MM.1S (cell line): ENCODE measurements at regions not wholly inside any gene's neighbourhood (a gene's known extent, or its start where the extent isn't known, plus 50 kb on each side); places are given as distances from the start of the nearest gene placed in this dataset.

ENCODE experiments used
- DNase-seq: peaks from one replicate; pipeline ENCODE4 v3.0.0-alpha.2; 2015
- H2AFZ ChIP-seq: fragments of 300-600 bp; sonication (generic); 2 replicates; pipeline ENCODE4 v1.6.0; 2016; ENCODE audit warnings: antibody characterized with exemption, low read length
- H3F3A ChIP-seq: fragments of 300-600 bp; sonication (generic); 2 replicates; pipeline ENCODE4 v1.6.1; 2016; ENCODE audit warnings: mild to moderate bottlenecking, antibody characterized with exemption, low read length, moderate library complexity, mixed read lengths; ENCODE audit not compliant: insufficient read depth
- H3K27ac ChIP-seq: fragments of 300-600 bp; sonication (generic); 2 replicates; pipeline ENCODE4 v1.5.1; 2016; ENCODE audit warnings: mild to moderate bottlenecking, low read length
- H3K27me3 ChIP-seq: fragments of 300-600 bp; sonication (generic); replicated peaks from 2 replicates; pipeline ENCODE4 v1.6.0; 2016; ENCODE audit warnings: low read length; ENCODE audit not compliant: insufficient read depth
- H3K36me3 ChIP-seq: fragments of 300-600 bp; sonication (generic); replicated peaks from 2 replicates; pipeline ENCODE4 v1.6.1; 2016; ENCODE audit warnings: mild to moderate bottlenecking, low read length, mixed read lengths; ENCODE audit not compliant: insufficient read depth
- H3K4me1 ChIP-seq: fragments of 300-600 bp; sonication (generic); 2 replicates; pipeline ENCODE4 v1.6.1; 2016; ENCODE audit warnings: low read length, mixed read lengths
- H3K4me2 ChIP-seq: fragments of 300-600 bp; sonication (generic); 2 replicates; pipeline ENCODE4 v1.6.0; 2016; ENCODE audit warnings: low read depth, low read length
- H3K4me3 ChIP-seq: fragments of 300-600 bp; sonication (generic); 2 replicates; pipeline ENCODE4 v1.5.1; 2016; ENCODE audit warnings: low read length, mixed read lengths
- H3K79me2 ChIP-seq: fragments of 300-600 bp; sonication (generic); 2 replicates; pipeline ENCODE4 v1.6.1; 2016; ENCODE audit warnings: mixed run types, low read length, mixed read lengths
- H3K9ac ChIP-seq: fragments of 300-600 bp; sonication (generic); 2 replicates; pipeline ENCODE4 v1.6.1; 2016; ENCODE audit warnings: low read length, mixed read lengths
- H3K9me2 ChIP-seq: fragments of 300-600 bp; sonication (generic); replicated peaks from 2 replicates; pipeline ENCODE4 v1.6.1; 2016; ENCODE audit warnings: mild to moderate bottlenecking, low read length, mixed read lengths; ENCODE audit not compliant: insufficient read depth
- H3K9me3 ChIP-seq: fragments of 300-600 bp; sonication (generic); replicated peaks from 2 replicates; pipeline ENCODE4 v1.6.1; 2016; ENCODE audit warnings: mild to moderate bottlenecking, low read length, mixed read lengths; ENCODE audit not compliant: insufficient read depth
- H4K20me1 ChIP-seq: fragments of 300-600 bp; sonication (generic); 2 replicates; pipeline ENCODE4 v1.6.1; 2016; ENCODE audit warnings: mild to moderate bottlenecking, low read length, moderate library complexity, mixed read lengths; ENCODE audit not compliant: insufficient read depth
- EZH2 ChIP-seq: fragments of 300-600 bp; sonication (generic); optimal IDR thresholded peaks from 2 replicates; pipeline ENCODE3; 2017; ENCODE audit warnings: low read depth, mild to moderate bottlenecking, antibody characterized with exemption, low read length, mixed read lengths
- EZH2phosphoT487 ChIP-seq: fragments of 300-600 bp; sonication (generic); IDR thresholded peaks from 2 replicates; pipeline ENCODE4 v1.6.1; 2018; ENCODE audit warnings: antibody characterized with exemption, low read length
- TF ChIP-seq, protein P1 (sequence below): fragments of 300-600 bp; sonication (generic); IDR thresholded peaks from 2 replicates; pipeline ENCODE4 v1.5.1; 2016; ENCODE audit warnings: antibody characterized with exemption, low read length, mixed read lengths

DNA sequence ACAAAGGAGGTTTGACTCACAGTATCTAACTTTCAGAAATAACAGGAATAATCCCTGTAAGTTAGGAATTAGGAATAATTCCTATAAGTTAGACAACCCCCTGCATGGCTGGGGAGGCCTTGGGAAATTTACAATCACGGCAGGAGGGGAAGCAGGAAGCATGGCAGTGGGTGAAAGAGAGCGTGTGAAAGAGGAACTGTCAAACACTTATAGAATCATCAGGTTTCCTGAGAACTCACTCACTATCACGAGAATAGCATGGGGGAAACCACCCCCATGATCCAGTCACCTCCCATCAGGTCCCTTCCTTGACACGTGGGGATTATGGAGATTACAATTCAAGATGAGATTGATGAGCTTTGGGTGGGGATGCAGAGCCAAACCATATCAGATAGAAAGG, 385.5 kb downstream of the IL20RB start:
- TF ChIP-seq, protein P1, sequence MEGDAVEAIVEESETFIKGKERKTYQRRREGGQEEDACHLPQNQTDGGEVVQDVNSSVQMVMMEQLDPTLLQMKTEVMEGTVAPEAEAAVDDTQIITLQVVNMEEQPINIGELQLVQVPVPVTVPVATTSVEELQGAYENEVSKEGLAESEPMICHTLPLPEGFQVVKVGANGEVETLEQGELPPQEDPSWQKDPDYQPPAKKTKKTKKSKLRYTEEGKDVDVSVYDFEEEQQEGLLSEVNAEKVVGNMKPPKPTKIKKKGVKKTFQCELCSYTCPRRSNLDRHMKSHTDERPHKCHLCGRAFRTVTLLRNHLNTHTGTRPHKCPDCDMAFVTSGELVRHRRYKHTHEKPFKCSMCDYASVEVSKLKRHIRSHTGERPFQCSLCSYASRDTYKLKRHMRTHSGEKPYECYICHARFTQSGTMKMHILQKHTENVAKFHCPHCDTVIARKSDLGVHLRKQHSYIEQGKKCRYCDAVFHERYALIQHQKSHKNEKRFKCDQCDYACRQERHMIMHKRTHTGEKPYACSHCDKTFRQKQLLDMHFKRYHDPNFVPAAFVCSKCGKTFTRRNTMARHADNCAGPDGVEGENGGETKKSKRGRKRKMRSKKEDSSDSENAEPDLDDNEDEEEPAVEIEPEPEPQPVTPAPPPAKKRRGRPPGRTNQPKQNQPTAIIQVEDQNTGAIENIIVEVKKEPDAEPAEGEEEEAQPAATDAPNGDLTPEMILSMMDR, result no peak
- Histone ChIP-seq H4K20me1 (no peaks in the 10 kb centered on the region), H3F3A (no peaks in the 10 kb centered on the region), H3K36me3 (no peaks in the 10 kb centered on the region), H2AFZ (no peak overlapping the region), H3K4me1 (no peaks in the 10 kb centered on the region), H3K9ac (no peak overlapping the region), H3K27ac (no peak overlapping the region), H3K4me2 (no peak overlapping the region), H3K9me3 (no peaks in the 10 kb centered on the region), H3K4me3 (no peak overlapping the region), H3K9me2 (no peaks in the 10 kb centered on the region), H3K79me2 (no peaks in the 10 kb centered on the region), H3K27me3 (no peaks in the 10 kb centered on the region)
- DNase-seq, result no peak

DNA sequence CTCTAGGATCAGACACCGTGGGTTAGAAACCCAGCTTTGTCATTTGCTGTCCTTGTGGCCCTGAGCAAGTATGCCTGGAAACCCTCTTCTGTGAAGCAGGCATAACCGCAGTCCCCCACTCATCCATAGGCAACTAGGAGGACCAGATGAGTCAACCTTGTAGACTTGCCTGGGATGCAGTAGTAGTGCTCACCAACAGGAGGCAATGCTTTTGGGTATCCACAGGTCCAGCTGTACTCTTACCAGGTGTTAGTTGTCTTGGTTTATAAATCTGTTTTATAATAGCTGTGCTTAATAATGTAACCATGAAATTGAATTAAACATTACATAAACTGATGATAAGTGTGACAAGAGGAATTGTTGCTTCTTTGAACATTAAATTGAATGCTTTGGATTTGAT, 389.3 kb downstream of the IL20RB start:
- Histone ChIP-seq H3K4me3 (no peak overlapping the region), H3K27ac (no peak overlapping the region), H3K27me3 (no peaks in the 10 kb centered on the region), H3K4me1 (no peaks in the 10 kb centered on the region), H3K36me3 (no peaks in the 10 kb centered on the region), H2AFZ (no peak overlapping the region), H3K9me2 (no peaks in the 10 kb centered on the region), H3K4me2 (no peak overlapping the region), H3K79me2 (no peaks in the 10 kb centered on the region), H3K9me3 (no peaks in the 10 kb centered on the region), H4K20me1 (no peaks in the 10 kb centered on the region), H3K9ac (no peak overlapping the region), H3F3A (no peaks in the 10 kb centered on the region)
- TF ChIP-seq, protein P1, result no peak
- no peak for TF ChIP-seq EZH2phosphoT487
- TF ChIP-seq EZH2, result no peak
- DNase-seq, result no peak

DNA sequence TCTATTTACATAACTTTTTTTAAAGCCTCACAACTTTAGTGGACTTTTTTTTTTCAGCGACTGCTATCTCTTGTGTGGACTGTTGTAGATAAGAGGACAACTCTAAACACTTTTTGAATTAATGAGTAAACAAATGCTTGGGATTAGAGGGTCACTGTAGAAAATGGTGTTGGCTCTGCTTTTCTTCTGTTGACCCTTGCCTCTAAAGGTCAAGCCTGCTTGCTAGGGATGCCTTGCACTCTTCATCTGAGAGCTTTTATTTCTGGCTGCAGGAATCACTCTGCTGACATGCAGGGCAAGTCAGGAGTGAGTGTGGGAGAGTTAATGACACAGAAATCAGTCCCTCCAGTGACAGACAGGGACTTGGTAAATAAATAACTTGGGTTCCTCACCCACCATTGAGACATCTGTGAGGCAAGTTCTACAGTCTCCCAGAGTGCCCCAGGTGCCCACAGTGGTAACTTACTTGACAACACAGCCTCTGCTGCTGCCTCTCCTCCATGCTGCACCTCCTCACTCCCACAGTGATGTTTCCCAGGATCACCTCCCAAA, 390.1 kb downstream of the IL20RB start:
- no peak overlapping the region for H3K4me3 ChIP-seq
- no peaks in the 10 kb centered on the region for H3K4me1 ChIP-seq
- H2AFZ ChIP-seq, result no peak overlapping the region
- DNase-seq, result no peak
- no peaks in the 10 kb centered on the region for H3K36me3 ChIP-seq
- no peak overlapping the region for H3K9ac ChIP-seq
- no peaks in the 10 kb centered on the region for H4K20me1 ChIP-seq
- H3K79me2 ChIP-seq, result no peaks in the 10 kb centered on the region
- H3K9me2 ChIP-seq, result no peaks in the 10 kb centered on the region
- no peak overlapping the region for H3K4me2 ChIP-seq
- H3F3A ChIP-seq, result no peaks in the 10 kb centered on the region
- TF ChIP-seq, protein P1, result no peak
- TF ChIP-seq EZH2phosphoT487 (no peak), EZH2 (no peak)
- H3K27ac ChIP-seq, result no peak overlapping the region
- H3K27me3 ChIP-seq, result no peaks in the 10 kb centered on the region
- H3K9me3 ChIP-seq, result no peaks in the 10 kb centered on the region
